Activated CD8-positive, alpha-beta T cell treated with anti-CD3 and anti-CD28 coated beads for 36 hours (primary cell): ENCODE measurements at regions not wholly inside any gene's neighbourhood (a gene's known extent, or its start where the extent isn't known, plus 50 kb on each side); places are given as distances from the start of the nearest gene placed in this dataset.

ENCODE experiments used
- ATAC-seq: fragments of 200-7000 bp; cut with Tn5 transposase; one replicate; pipeline ENCODE4 v1.10.0; 2021; ENCODE audit warnings: mild to moderate bottlenecking, moderate library complexity
- CTCF ChIA-PET: fragments of 350-600 bp; sonication (Branson Sonifier 250); formaldehyde crosslinking; loops from one replicate; lab custom pipeline; 2021; ENCODE audit warnings: antibody characterized with exemption; lab: Charles Lee
- POLR2A ChIA-PET: fragments of 350-600 bp; sonication (Branson Sonifier 250); formaldehyde crosslinking; loops from one replicate; lab custom pipeline; 2021; ENCODE audit warnings: antibody characterized with exemption; lab: Charles Lee
- DNase-seq: peaks from one replicate; pipeline ENCODE4 v3.0.0-alpha.2; 2020
- H3K27ac Mint-ChIP-seq: one replicate; pipeline ENCODE4 v1.8.0; 2021; ENCODE audit warnings: mild to moderate bottlenecking, mixed read lengths
- H3K27me3 Mint-ChIP-seq: one replicate; pipeline ENCODE4 v1.8.0; 2021; ENCODE audit warnings: mixed read lengths
- H3K36me3 Mint-ChIP-seq: one replicate; pipeline ENCODE4 v1.8.0; 2021; ENCODE audit warnings: low read depth, mixed read lengths
- H3K4me1 Mint-ChIP-seq: one replicate; pipeline ENCODE4 v1.8.0; 2021; ENCODE audit warnings: low read depth, mixed read lengths
- H3K4me3 Mint-ChIP-seq: one replicate; pipeline ENCODE4 v1.8.0; 2021; ENCODE audit warnings: mild to moderate bottlenecking, moderate library complexity, mixed read lengths
- H3K9me3 Mint-ChIP-seq: one replicate; pipeline ENCODE4 v1.8.0; 2021; ENCODE audit warnings: mixed read lengths
- intact Hi-C: fragments of 100-400 bp; cut with micrococcal nuclease; formaldehyde crosslinking; loops from one replicate; pipeline ENCODE4 v1.10.0; 2022
- TF ChIP-seq, protein P1 (sequence below): fragments of 200-600 bp; IDR thresholded peaks from one replicate; pipeline ENCODE4 v1.8.0; 2022; ENCODE audit warnings: antibody characterized with exemption, mild to moderate bottlenecking

DNA sequence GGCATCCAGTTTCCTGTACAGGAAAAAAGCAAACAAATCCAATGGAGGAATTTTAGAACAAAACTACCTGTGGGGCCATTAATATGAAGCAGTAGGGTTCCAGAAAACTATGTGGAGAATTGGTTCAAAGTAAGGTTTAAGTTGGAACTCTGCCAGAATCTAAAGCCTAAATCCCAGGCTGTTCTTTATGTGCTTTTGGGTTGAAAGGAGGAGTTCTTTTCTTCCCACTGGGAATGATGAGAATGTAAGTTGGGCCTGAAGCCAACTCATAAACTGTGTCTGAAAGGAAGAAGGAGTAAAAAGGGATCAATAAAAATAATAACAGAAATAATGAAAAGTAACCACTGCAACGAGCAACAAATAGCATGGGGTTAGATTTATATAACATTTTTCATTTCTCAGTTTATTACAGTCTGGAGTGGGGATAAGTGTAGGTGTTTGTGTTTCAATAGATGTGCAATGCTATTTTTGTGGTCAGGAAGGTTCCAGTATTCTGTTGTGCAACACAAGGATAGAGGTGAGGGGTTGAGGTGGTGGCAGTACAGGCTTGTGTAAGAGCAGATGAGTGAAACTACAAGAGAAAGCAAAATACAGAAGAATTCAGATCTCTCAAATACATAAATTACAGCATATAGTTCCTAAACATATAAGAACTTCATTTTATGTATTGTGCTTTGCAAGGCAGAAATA lies 373.6 kb downstream of the EMP1 start:
- ChIA-PET POLR2A (no interaction called here), CTCF (no interaction called here)
- Mint-ChIP-seq H3K27me3 (peaks cover 6% of the 10 kb centered on the region), H3K9me3 (no peaks in the 10 kb centered on the region), H3K4me1 (no peaks in the 10 kb centered on the region), H3K4me3 (no peak overlapping the region), H3K27ac (no peak overlapping the region), H3K36me3 (no peaks in the 10 kb centered on the region)
- ATAC-seq, result no peak
- TF ChIP-seq, protein P1, sequence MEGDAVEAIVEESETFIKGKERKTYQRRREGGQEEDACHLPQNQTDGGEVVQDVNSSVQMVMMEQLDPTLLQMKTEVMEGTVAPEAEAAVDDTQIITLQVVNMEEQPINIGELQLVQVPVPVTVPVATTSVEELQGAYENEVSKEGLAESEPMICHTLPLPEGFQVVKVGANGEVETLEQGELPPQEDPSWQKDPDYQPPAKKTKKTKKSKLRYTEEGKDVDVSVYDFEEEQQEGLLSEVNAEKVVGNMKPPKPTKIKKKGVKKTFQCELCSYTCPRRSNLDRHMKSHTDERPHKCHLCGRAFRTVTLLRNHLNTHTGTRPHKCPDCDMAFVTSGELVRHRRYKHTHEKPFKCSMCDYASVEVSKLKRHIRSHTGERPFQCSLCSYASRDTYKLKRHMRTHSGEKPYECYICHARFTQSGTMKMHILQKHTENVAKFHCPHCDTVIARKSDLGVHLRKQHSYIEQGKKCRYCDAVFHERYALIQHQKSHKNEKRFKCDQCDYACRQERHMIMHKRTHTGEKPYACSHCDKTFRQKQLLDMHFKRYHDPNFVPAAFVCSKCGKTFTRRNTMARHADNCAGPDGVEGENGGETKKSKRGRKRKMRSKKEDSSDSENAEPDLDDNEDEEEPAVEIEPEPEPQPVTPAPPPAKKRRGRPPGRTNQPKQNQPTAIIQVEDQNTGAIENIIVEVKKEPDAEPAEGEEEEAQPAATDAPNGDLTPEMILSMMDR, result no peak
- intact Hi-C loops, result no loop called here
- DNase-seq, result no peak

DNA sequence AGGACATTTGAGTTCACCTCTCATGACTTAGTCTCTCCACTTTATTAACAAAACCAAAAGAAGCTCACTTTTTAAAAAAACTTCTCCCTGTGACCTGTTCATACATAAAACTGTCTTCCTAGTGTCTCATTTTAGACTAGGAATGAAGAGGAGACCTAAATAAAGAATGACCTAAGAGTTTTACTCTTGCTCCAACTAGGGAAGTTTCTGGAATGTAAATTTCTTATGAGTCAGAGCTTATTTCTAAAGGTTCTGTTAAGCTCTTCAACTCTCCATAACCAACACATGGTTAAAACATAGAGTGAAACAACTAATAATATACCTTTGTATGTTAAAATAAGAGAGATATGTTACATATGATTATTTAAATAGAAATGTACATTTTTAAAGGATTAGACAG lies 369.8 kb downstream of the EMP1 start:
- Mint-ChIP-seq H3K27me3 (peaks cover 6% of the 10 kb centered on the region), H3K9me3 (peaks cover 2% of the 10 kb centered on the region), H3K36me3 (no peaks in the 10 kb centered on the region), H3K4me1 (no peaks in the 10 kb centered on the region), H3K27ac (no peak overlapping the region), H3K4me3 (no peak overlapping the region)
- intact Hi-C loops, result no loop called here
- no peak for DNase-seq
- CTCF ChIA-PET, result no interaction called here
- POLR2A ChIA-PET, result no interaction called here
- no peak for ATAC-seq
- TF ChIP-seq, protein P1, result no peak

DNA sequence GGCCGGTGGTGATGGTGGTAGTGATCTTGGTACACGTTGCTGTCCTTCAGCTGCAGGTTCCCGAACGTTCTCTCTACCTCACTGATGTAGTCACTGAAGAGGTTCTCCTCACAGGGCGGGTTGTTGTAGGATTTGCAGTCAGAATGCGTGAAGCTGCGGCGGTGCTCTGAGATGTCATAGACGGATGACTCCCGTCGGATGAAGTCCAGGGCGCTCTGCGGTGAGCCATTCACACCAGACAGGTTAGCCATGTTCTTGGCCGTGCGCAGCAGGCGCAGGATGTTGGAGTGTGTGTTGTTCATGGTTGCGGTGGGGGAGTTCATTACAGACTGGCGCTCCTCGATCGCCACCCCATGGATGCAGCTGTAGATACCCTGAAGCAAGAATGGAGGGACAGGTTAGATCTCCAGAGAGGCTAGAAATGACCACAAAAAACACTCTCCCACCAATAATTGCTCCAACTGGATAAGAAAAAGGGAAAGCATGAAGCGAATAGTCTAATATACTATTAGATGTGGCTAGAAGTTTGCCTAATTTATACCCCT lies 367.8 kb downstream of the EMP1 start:
- Mint-ChIP-seq H3K27me3 (peaks cover 5% of the 10 kb centered on the region), H3K27ac (no peak overlapping the region), H3K36me3 (no peaks in the 10 kb centered on the region), H3K4me3 (no peak overlapping the region), H3K4me1 (no peaks in the 10 kb centered on the region), H3K9me3 (peaks cover 2% of the 10 kb centered on the region)
- intact Hi-C loops, result no loop called here
- TF ChIP-seq, protein P1, result no peak
- DNase-seq, result no peak
- no peak for ATAC-seq
- ChIA-PET CTCF (interaction anchor here (0.9 kb wide), 1 partner anchor 309 kb away, joined by 3 read pairs; no protein-coding TSS in a partner anchor), POLR2A (no interaction called here)

DNA sequence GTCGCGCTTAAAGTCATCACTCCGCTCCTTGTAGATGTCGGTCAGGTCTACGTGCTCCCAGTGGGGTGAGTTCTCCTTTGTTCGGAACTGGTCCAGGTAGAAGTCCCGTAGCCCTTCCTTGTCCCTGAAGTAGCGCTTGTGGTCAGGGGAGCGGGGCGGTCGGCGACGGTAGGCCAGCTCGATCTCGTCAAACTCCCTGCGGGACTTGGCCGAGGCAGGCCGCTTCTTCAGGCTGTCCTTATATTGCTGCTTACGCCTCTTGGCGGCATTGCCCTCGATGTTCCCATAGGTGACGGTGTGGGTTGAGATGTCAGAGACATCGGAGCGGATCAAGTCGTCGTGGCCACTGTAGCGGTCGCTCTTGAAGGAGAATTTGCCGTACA lies 367.2 kb downstream of the EMP1 start:
- TF ChIP-seq, protein P1, result no peak
- intact Hi-C loops, result no loop called here
- POLR2A ChIA-PET, result no interaction called here

More for the DNA sequence above, 367.2 kb downstream of the EMP1 start:
- Mint-ChIP-seq H3K36me3 (no peaks in the 10 kb centered on the region), H3K27me3 (peaks cover 5% of the 10 kb centered on the region), H3K4me3 (no peak overlapping the region), H3K27ac (no peak overlapping the region), H3K4me1 (no peaks in the 10 kb centered on the region), H3K9me3 (peaks cover 2% of the 10 kb centered on the region)
- no peak for ATAC-seq
- DNase-seq, result no peak
- CTCF ChIA-PET, result interaction anchor here (0.9 kb wide), 1 partner anchor 308 kb away, joined by 3 read pairs; no protein-coding TSS in a partner anchor
